GM19239 (cell line): ENCODE measurements at regions not wholly inside any gene's neighbourhood (a gene's known extent, or its start where the extent isn't known, plus 50 kb on each side); places are given as distances from the start of the nearest gene placed in this dataset.

ENCODE experiments used
- DNase-seq: peaks from one replicate; pipeline ENCODE4 v3.0.0; 2011; ENCODE audit warnings: low spot score; ENCODE audit not compliant: insufficient read length
- FAIRE-seq: peaks from 2 replicates; lab custom pipeline; 2011; peaks lifted over from hg19 to GRCh38; lab: Jason Lieb, UNC

GRCh38 chr2:81672516-81672915 lies 1368.0 kb upstream of the LRRTM1 start:
- no peak for FAIRE-seq
- DNase-seq, result no peak

DNA sequence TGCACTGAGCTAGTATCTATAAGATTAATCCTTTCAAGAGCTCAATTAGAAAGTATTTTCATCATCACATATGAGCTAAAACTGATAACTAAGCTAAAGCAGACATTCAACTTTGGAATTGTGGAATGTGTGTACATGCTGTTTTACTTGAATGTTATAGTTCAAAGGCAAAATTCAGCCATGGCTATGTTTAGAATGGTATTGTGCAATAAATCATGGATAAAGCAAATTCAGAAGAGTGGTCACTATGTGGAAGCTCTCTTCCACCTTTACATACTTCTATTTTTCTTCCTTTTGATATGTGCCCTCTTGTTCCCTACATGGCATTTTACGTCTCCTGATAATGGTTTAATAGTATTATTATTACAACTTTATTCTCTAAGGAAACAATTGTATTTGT lies 1366.3 kb upstream of the LRRTM1 start:
- FAIRE-seq, result no peak
- DNase-seq, result no peak

GRCh38 chr2:81661081-81661480 lies 1356.5 kb upstream of the LRRTM1 start:
- DNase-seq (no peak), FAIRE-seq (no peak)

DNA sequence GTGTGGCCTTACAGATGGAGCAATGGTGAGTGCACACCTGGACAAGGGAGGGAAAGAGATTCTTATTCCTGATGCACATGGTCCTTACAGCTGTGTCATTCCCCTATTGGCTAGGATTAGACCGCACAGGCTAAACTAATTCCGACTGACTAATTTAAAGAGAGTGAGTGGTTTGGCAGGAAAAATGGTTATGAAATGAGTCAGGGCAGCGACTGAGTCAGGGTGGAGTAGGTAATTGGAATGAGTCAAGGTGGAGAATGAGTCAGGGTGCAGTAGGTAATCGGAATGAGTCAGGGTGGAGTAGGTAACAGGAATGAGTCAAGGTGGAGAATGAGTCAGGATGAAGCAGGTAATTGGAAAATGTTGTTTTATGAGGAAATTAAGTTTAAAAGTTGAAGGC lies 1353.7 kb upstream of the LRRTM1 start:
- no peak for FAIRE-seq
- DNase-seq, result no peak

DNA sequence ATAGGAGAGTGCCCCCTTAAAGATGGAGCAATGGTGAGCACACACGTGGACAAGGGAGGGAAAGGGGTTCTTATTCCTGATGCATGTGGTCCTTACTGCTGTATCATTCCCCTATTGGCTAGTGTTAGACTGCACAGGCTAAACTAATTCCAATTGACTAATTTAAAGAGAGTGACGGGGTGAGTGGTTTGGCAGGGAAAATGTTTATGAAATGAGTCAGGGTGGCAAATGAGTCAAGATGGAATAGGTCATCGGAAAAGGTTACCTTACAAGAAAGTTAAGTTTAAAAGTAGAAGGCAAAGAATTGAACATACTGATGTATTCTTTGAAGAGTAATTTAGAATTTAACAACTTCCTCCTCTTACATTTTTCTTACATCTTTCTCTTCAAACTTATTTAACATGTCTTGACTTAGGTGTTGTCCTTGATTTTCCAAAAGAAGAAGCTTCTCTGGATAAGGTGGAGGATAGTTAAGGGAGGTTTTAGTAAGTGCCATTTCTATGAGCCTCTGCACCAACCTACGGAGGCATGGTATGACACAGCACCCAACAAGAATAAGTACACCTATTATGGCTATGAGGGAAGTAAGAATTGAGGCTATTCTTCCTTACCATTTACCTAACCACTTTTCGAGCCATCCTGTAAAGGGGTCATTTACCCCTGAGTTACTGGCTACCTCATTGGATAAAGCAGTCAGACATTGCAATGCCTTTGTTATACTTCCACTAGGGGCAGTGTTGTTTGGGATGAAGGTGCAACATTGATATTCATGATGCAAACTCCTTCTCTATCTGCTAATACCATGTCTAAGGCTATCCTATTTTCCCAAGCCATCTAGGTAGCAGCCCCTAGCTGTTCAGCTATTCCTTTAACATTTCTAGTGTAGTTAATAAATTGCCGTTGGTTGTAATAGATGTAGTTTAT lies 1345.8 kb upstream of the LRRTM1 start:
- DNase-seq (no peak), FAIRE-seq (no peak)

- DNase-seq (no peak), FAIRE-seq (no peak)
These were observed 1344.3 kb upstream of the LRRTM1 start for GRCh38 chr2:81648806-81649205.

DNA sequence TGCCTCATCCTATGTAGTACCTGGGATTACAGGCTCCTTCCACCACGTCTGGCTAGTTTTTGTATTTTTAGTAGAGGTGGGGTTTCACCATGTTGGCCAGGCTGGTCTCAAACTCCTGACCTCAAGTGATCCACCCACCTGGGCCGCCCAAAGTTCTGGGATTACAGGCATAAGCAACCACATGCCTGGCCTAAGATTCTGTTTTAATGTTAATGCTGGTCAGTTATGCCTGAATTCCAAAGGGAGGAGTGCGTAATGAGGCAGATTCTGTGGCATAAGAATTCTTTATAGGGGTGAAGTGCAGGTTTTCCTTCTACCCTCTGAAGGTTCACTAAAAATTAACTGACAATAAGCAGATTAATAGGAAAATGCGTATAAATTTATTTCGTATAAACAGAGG lies 1343.8 kb upstream of the LRRTM1 start:
- DNase-seq (no peak), FAIRE-seq (no peak)

DNA sequence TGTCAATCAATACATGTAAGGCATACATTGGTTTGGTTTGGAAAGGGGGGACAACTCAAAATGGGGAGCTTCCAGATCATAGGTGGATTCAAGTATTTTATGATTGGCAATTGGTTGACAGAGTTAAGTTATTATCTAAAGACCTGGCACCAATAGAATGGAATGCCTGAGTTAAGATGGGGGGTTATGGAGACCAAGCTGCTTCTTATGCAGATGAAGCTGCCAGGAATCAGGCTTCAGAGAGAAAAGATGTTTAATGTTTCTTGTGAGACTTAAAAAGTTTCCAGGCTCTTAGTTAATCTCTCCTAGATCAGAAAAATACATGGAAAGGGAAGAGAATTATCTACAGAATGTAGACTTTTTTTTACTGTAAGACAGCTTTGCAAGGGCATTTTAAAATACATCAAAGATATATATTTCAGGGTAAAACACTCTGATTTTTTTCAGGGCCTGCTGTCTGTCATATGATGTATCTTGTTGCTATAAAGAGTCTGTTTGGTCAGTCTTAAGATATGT lies 1343.2 kb upstream of the LRRTM1 start:
- FAIRE-seq, result no peak

DNA sequence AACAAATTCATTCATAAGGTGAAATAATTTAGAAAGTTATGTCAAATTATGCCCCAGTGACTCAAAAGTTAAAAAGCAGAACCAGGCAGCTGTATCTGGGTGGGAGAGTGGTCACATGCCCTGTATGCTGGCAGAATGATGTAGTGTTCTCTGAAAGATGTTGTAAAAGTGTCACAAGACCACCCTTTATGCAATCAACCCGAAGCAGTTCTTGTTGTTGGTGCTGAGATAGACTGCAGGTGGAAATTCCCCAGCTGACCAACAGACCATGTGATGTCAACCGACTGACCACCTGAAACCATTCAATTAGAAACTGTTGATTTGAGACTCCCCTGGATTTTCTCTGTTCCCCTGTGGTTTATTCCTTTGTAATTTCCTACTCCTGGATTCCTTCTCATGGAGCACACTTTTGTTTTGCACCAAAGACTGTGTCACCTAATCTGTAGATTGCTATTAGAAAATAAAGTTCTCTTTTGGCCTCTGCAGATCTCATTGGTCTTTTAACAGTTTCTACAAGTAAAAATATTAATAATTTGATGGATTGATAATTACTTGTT lies 1341.3 kb upstream of the LRRTM1 start:
- no peak for FAIRE-seq
- no peak for DNase-seq

More for the DNA sequence above, 1343.2 kb upstream of the LRRTM1 start:
- DNase-seq, result no peak

DNA sequence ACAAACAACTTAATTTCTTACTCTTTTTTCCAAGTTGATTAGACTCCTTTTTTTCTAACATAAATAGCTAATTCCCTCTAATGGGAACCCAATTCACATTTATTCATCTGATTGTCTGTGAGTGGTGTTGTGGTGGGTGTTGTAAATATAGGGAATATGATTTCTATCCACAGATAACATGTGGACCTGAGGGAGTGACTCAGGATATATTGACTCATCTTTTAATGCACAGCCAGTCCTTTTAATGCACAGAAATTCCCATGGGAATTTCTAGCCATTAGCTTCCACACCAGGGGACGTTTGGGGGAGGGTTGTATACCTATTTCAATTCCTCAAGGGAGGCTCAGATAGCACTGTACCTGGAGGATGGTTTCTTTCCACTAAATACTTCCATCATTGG lies 1339.6 kb upstream of the LRRTM1 start:
- FAIRE-seq, result no peak
- no peak for DNase-seq

- FAIRE-seq (no peak), DNase-seq (no peak)
These were observed 1320.3 kb upstream of the LRRTM1 start for GRCh38 chr2:81624825-81625224.

DNA sequence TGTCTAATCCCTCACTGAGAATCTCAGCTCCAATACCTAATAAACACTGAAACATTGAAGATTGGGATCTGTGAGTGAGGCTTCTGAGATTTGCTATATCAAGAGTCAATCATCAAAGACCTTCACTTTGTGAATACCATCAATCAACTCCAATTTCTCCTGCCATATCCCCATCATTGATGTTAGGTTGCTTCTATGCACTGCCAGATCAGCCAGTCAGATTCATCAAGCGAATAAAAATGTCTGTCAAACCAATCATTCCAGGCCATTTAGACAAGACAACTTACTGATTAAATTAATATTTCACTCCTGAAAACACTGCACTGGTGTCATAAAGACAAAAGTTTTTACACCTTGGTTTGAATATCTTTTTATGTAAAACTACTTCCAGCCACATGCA lies 1295.5 kb upstream of the LRRTM1 start:
- DNase-seq (no peak), FAIRE-seq (no peak)

GRCh38 chr2:81598453-81598852 lies 1293.9 kb upstream of the LRRTM1 start:
- DNase-seq (no peak), FAIRE-seq (no peak)

DNA sequence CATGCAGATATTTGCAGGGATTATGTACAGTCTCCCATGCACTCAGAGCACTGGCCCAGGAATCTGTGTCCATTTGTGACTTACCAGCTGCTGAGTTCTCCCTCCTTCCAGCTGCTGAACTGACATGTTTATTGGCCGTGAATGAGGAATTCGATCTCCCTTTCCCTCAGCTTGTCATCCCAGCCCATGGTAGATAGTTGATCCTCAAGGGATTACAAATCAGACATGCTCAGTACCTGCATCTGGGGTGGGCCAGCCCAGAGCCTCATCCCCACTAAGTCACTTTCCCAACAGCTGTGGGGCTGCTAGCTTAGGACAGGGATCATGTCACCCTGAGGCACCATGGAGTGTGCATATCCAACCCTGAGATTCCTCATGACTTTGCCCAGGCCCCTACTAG lies 1284.9 kb upstream of the LRRTM1 start:
- DNase-seq, result no peak
- FAIRE-seq, result no peak

DNA sequence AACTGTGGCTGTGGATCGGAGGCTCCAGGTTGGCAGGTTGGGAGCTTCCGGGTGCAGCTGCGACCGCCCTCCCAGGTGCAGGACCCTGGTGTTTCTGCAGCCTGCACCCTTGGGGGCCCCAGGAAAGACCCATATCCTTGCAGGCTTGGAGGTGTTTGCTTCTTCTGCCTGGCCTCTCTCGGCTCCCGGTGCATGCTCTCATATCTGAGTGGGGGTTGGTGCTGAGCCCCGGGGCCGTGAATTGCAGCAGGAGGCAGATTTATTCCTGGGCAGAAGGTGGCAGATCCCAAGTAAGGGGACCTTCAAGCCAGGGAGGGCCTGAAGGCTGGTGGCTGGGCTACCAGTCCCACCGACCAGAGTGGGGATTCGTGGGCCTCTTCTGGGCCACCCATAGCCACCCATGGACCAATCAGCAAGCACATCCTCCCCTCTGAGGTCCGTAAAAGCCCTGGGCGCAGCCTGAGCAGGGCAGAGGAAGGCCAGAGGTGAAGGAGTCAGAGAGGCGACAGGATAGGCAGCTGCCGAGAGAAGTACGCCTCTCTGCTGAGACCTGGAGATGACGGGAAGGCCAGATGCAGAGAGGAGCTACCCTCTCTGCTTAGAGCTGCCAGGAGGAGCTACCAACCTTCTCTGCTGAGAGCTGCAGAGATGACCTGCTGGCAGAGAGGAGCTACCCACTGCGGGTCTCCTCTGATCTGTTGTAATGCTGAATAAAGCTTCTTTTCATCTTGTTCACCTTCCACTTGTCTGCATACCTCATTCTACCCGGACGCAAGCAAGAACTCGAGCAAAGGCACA lies 1279.0 kb upstream of the LRRTM1 start:
- no peak for DNase-seq
- no peak for FAIRE-seq

DNA sequence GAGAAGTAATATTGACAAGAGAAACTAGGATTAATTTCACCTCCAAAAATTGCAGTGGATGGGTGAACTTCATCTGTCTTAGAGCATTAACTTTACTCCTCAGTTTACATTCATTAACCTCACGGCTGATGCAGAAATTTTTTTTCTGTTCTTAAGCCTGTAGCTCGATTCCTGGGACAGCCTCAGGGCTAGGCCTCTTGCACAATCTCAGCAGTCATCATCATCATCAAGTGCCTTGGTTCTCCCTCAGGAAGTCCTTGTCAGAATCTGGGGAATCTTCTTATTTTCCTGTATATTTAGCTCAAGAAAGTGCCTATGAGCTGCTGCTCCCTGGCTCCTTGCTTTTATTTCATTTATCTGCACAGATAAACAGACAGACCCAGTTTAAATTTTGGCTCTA lies 1272.2 kb upstream of the LRRTM1 start:
- DNase-seq (no peak), FAIRE-seq (no peak)

DNA sequence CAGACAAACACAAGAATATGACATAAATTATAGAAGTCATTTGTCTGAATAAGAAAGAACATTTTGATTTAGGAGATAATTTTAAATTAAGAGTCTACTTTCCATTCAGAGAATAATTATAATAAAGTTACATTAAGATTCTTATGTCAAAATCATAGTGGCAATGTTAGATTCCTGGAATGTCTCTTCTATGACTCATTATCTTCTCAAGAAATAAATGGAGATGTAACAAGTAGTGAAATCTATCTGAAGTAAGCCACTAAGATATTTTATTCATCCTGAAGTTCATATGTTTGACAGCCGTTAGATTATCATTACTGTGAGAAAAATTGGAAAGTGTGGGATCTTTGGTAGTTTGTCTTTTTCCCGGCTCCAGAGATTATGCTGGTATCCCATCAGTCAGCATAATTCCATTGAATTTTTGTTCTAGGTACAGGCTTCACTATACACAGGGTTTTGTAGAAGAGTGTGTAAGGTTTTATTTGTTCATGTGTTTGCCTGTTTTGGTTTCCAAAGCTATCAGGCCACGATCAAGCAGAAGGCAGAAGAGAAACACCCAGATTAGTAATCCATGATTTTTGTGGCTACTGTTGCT lies 1246.6 kb upstream of the LRRTM1 start:
- FAIRE-seq (no peak), DNase-seq (no peak)

DNA sequence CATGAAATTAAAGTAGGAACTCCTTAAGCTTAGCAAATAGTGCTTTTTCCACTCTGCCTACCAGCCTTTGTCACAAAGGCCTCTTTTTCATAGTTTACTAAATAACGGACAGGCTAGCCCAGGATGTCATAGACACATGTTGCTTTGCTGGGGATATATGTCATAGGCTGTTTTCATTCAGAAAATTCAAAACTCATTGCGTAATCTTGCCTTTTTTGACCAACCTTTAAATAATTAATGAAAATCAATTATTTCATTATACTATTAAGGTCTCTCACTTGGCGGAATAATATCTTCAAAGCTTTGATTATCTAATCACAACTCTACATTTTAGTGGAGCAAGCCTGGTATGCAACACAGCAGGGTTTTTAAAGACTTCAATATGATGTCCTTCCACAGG lies 1245.7 kb upstream of the LRRTM1 start:
- FAIRE-seq, result no peak

GRCh38 chr2:81549646-81550045 lies 1245.1 kb upstream of the LRRTM1 start:
- FAIRE-seq (no peak), DNase-seq (no peak)

More for the DNA sequence above, 1245.7 kb upstream of the LRRTM1 start:
- no peak for DNase-seq

- DNase-seq (no peak), FAIRE-seq (no peak)
These were observed 1241.1 kb upstream of the LRRTM1 start for GRCh38 chr2:81545626-81546025.
